SK-N-MC (cell line): ENCODE measurements at regions not wholly inside any gene's neighbourhood (a gene's known extent, or its start where the extent isn't known, plus 50 kb on each side); places are given as distances from the start of the nearest gene placed in this dataset.

Experiments
- FOXP2 ChIP-seq: optimal IDR thresholded peaks from 2 replicates; pipeline ENCODE3; 2011; ENCODE audit warnings: mild to moderate bottlenecking, moderate library complexity; ENCODE audit not compliant: insufficient read depth; ENCODE audit errors: extremely low read length, control extremely low read depth
- POLR2AphosphoS5 ChIP-seq: IDR thresholded peaks from 2 replicates; pipeline ENCODE4 v1.6.1; 2012; ENCODE audit warnings: mild to moderate bottlenecking, low read depth, low read length, borderline replicate concordance

DNA sequence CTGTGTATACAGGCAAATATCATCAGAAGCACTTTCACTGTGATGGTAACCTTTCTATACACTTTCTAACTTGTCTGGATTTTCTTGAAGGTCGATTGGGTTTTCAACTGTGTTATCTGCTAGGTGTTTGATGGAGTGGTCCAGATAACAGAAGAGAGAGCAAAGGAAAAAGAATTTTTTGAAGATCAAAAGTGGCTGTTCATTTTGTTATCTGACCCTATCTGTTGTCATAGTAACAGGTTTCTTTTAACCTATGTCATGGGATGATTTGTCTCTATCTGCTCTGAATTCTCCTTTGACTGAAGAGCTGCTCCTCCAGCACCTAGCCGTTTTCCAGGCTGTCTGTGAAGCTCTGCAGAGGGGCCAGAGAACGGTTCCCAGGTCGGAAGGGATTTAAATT lies 77.8 kb upstream of the IRX2 start:
- no peak for TF ChIP-seq POLR2AphosphoS5
- TF ChIP-seq FOXP2: no peak
